ENCODE measurements at regions not wholly inside any gene's neighbourhood (a gene's known extent, or its start where the extent isn't known, plus 50 kb on each side); places are given as distances from the start of the nearest gene placed in this dataset.

GRCh38 chr11:109553284-109553683 is 131.3 kb downstream of the C11orf87 start:
- Mint-ChIP-seq H3K4me3 (ENCODE audit: unreplicated experiment) (no peak overlapping the region), H3K36me3 (ENCODE audit: low read depth) (no peaks in the 10 kb centered on the region), H3K27me3 (ENCODE audit: low read depth) (no peaks in the 10 kb centered on the region), H3K27ac (ENCODE audit: unreplicated experiment) (no peak overlapping the region), H3K9me3 (ENCODE audit: low read depth) (peaks cover 13% of the 10 kb centered on the region), H3K4me1 (ENCODE audit: low read depth) (peaks cover 8% of the 10 kb centered on the region)
- TF ChIP-seq CTCF (IDR thresholded peaks at IDR 0.05), result no peak
- no peak for DNase-seq (ENCODE audit: low spot score)

- no peak for DNase-seq (ENCODE audit: low spot score)
- Mint-ChIP-seq H3K9me3 (ENCODE audit: low read depth) (peaks cover 13% of the 10 kb centered on the region), H3K4me3 (ENCODE audit: unreplicated experiment) (no peak overlapping the region), H3K4me1 (ENCODE audit: low read depth) (no peaks in the 10 kb centered on the region), H3K27ac (ENCODE audit: unreplicated experiment) (no peak overlapping the region), H3K27me3 (ENCODE audit: low read depth) (no peaks in the 10 kb centered on the region), H3K36me3 (ENCODE audit: low read depth) (peaks cover 2% of the 10 kb centered on the region)
- TF ChIP-seq CTCF (IDR thresholded peaks at IDR 0.05), result no peak
Observed at GRCh38 chr11:109554951-109555350, 133.0 kb downstream of the C11orf87 start.

- no peak for DNase-seq (ENCODE audit: low spot score)
- no peak overlapping the region for H3K27ac Mint-ChIP-seq (ENCODE audit: unreplicated experiment)
- TF ChIP-seq CTCF (IDR thresholded peaks at IDR 0.05), result no peak
- H3K4me1 Mint-ChIP-seq (ENCODE audit: low read depth), result no peaks in the 10 kb centered on the region
- H3K9me3 Mint-ChIP-seq (ENCODE audit: low read depth), result peaks cover 22% of the 10 kb centered on the region
- H3K36me3 Mint-ChIP-seq (ENCODE audit: low read depth), result peaks cover 6% of the 10 kb centered on the region
- H3K27me3 Mint-ChIP-seq (ENCODE audit: low read depth), result no peaks in the 10 kb centered on the region
- no peak overlapping the region for H3K4me3 Mint-ChIP-seq (ENCODE audit: unreplicated experiment)
Observed at GRCh38 chr11:109564241-109564640, 142.3 kb downstream of the C11orf87 start.

- Mint-ChIP-seq H3K36me3 (ENCODE audit: low read depth) (no peaks in the 10 kb centered on the region), H3K27me3 (ENCODE audit: low read depth) (no peaks in the 10 kb centered on the region), H3K27ac (ENCODE audit: unreplicated experiment) (no peak overlapping the region), H3K4me3 (ENCODE audit: unreplicated experiment) (no peak overlapping the region), H3K9me3 (ENCODE audit: low read depth) (peaks cover 2% of the 10 kb centered on the region), H3K4me1 (ENCODE audit: low read depth) (peaks cover 17% of the 10 kb centered on the region)
- no peak for DNase-seq (ENCODE audit: low spot score)
- TF ChIP-seq CTCF (IDR thresholded peaks at IDR 0.05), result no peak
Observed at GRCh38 chr11:109582470-109582869, 160.5 kb downstream of the C11orf87 start.

- Mint-ChIP-seq H3K4me3 (ENCODE audit: unreplicated experiment) (no peak overlapping the region), H3K4me1 (ENCODE audit: low read depth) (peaks cover 17% of the 10 kb centered on the region), H3K36me3 (ENCODE audit: low read depth) (no peaks in the 10 kb centered on the region), H3K9me3 (ENCODE audit: low read depth) (no peaks in the 10 kb centered on the region), H3K27me3 (ENCODE audit: low read depth) (no peaks in the 10 kb centered on the region), H3K27ac (ENCODE audit: unreplicated experiment) (peak overlapping the region; percentile 1)
- no peak for TF ChIP-seq CTCF (IDR thresholded peaks at IDR 0.05)
- no peak for DNase-seq (ENCODE audit: low spot score)
Observed at GRCh38 chr11:109584001-109584972, 162.3 kb downstream of the C11orf87 start.

All from chondrocyte (in vitro differentiated cells).